ENCODE measurements at regions not wholly inside any gene's neighbourhood (a gene's known extent, or its start where the extent isn't known, plus 50 kb on each side); places are given as distances from the start of the nearest gene placed in this dataset.

DNA sequence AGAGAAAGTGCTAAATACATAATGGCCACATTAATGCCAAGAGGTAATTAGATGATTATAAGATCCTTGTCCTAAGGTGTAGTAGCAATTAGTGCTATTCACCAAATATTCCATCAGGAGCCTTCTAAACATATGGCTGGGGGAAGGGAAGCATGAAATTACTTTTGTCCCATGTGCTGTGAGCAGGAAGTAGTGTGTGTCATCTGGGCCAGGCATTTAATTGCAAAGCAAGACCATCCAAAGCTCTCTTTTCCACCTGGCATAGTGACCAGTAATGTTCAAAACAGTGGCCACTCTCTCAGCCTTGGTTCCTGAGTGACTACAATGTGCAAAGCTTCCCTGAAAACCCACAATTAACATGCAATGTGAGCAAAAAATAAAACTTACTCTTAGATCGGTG, 144.2 kb upstream of the FAM241A start:
- ChIA-PET CTCF (no interaction called here), POLR2A (no interaction called here)
- no peaks in the 10 kb centered on the region for H3K27me3 ChIP-seq (ENCODE audit: control insufficient read depth, insufficient read depth, low read length)
- no peaks in the 10 kb centered on the region for H3K36me3 ChIP-seq (ENCODE audit: control insufficient read depth, insufficient read depth, low read length)
- H3K27ac ChIP-seq (ENCODE audit: low read length), result no peak overlapping the region
- intact Hi-C loops (cut with micrococcal nuclease; ENCODE audit: unreplicated experiment) (no loop called here), in situ Hi-C loops (cut with HindIII; ENCODE audit: low pct_unique_long_range_greater_than_20kb, low sequenced_read_pairs) (no loop called here)
- TF ChIP-seq, protein P1, sequence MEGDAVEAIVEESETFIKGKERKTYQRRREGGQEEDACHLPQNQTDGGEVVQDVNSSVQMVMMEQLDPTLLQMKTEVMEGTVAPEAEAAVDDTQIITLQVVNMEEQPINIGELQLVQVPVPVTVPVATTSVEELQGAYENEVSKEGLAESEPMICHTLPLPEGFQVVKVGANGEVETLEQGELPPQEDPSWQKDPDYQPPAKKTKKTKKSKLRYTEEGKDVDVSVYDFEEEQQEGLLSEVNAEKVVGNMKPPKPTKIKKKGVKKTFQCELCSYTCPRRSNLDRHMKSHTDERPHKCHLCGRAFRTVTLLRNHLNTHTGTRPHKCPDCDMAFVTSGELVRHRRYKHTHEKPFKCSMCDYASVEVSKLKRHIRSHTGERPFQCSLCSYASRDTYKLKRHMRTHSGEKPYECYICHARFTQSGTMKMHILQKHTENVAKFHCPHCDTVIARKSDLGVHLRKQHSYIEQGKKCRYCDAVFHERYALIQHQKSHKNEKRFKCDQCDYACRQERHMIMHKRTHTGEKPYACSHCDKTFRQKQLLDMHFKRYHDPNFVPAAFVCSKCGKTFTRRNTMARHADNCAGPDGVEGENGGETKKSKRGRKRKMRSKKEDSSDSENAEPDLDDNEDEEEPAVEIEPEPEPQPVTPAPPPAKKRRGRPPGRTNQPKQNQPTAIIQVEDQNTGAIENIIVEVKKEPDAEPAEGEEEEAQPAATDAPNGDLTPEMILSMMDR (IDR thresholded peaks at IDR 0.05), result no peak
- TF ChIP-seq SIN3A (IDR thresholded peaks at IDR 0.05; ENCODE audit: borderline replicate concordance, insufficient read depth, low read depth, low read length), result no peak
- BruUV-seq (replicated peaks), result no TSS peak
- H3K4me3 ChIP-seq (ENCODE audit: low read depth in 2 of 2, low read length in 2 of 2), result no peak overlapping the region
- DNase-seq (ENCODE audit: low read depth, low spot score) (no peak), ATAC-seq (no peak)
- H3K4me1 ChIP-seq (ENCODE audit: control insufficient read depth, insufficient read depth, low read length), result no peaks in the 10 kb centered on the region
- no peaks in the 10 kb centered on the region for H3K9me3 ChIP-seq (ENCODE audit: control insufficient read depth, insufficient read depth, low read depth, low read length)

DNA sequence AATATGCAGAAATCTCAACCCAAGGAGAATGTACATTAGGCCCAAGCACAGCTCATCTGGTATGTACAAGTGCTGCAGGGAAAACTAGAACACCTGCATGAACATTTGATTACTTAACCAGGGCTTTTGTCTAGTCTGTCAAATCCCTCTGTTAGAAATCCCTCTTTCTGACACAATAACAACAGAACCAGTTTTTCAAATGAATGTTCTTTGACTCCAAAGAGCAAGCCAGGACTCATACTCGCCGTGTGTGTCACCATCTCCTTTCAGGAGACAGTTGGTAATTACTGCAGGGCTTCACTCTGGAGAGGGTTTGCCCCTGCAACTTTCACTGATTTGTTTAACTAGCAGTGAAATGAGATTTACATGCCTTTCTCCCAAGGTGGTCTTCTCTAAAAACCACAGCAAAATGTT, 143.0 kb upstream of the FAM241A start:
- no peak for DNase-seq (ENCODE audit: low read depth, low spot score)
- ChIA-PET POLR2A (no interaction called here), CTCF (no interaction called here)
- no peaks in the 10 kb centered on the region for H3K27me3 ChIP-seq (ENCODE audit: control insufficient read depth, insufficient read depth, low read length)
- ATAC-seq, result no peak
- H3K27ac ChIP-seq (ENCODE audit: low read length), result no peak overlapping the region
- no peaks in the 10 kb centered on the region for H3K9me3 ChIP-seq (ENCODE audit: control insufficient read depth, insufficient read depth, low read depth, low read length)
- H3K36me3 ChIP-seq (ENCODE audit: control insufficient read depth, insufficient read depth, low read length), result no peaks in the 10 kb centered on the region
- in situ Hi-C loops (cut with HindIII; ENCODE audit: low pct_unique_long_range_greater_than_20kb, low sequenced_read_pairs) (no loop called here), intact Hi-C loops (cut with micrococcal nuclease; ENCODE audit: unreplicated experiment) (no loop called here)
- no TSS peak for BruUV-seq (replicated peaks)
- H3K4me1 ChIP-seq (ENCODE audit: control insufficient read depth, insufficient read depth, low read length), result no peaks in the 10 kb centered on the region
- no peak overlapping the region for H3K4me3 ChIP-seq (ENCODE audit: low read depth in 2 of 2, low read length in 2 of 2)
- TF ChIP-seq, protein P2, sequence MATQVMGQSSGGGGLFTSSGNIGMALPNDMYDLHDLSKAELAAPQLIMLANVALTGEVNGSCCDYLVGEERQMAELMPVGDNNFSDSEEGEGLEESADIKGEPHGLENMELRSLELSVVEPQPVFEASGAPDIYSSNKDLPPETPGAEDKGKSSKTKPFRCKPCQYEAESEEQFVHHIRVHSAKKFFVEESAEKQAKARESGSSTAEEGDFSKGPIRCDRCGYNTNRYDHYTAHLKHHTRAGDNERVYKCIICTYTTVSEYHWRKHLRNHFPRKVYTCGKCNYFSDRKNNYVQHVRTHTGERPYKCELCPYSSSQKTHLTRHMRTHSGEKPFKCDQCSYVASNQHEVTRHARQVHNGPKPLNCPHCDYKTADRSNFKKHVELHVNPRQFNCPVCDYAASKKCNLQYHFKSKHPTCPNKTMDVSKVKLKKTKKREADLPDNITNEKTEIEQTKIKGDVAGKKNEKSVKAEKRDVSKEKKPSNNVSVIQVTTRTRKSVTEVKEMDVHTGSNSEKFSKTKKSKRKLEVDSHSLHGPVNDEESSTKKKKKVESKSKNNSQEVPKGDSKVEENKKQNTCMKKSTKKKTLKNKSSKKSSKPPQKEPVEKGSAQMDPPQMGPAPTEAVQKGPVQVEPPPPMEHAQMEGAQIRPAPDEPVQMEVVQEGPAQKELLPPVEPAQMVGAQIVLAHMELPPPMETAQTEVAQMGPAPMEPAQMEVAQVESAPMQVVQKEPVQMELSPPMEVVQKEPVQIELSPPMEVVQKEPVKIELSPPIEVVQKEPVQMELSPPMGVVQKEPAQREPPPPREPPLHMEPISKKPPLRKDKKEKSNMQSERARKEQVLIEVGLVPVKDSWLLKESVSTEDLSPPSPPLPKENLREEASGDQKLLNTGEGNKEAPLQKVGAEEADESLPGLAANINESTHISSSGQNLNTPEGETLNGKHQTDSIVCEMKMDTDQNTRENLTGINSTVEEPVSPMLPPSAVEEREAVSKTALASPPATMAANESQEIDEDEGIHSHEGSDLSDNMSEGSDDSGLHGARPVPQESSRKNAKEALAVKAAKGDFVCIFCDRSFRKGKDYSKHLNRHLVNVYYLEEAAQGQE (IDR thresholded peaks at IDR 0.05; ENCODE audit: insufficient read depth in 1 of 2, low read depth in 2 of 2, low read length in 1 of 2), result no peak
- TF ChIP-seq SIN3A (IDR thresholded peaks at IDR 0.05; ENCODE audit: borderline replicate concordance, insufficient read depth, low read depth, low read length) (no peak), TCF7L2 (IDR thresholded peaks at IDR 0.05; ENCODE audit: low read depth, low read length) (no peak), POLR2AphosphoS5 (IDR thresholded peaks at IDR 0.05; ENCODE audit: low read depth, low read length) (no peak)
- TF ChIP-seq, protein P1 (IDR thresholded peaks at IDR 0.05), result no peak
